GOT3 (cell line): ENCODE measurements at regions not wholly inside any gene's neighbourhood (a gene's known extent, or its start where the extent isn't known, plus 50 kb on each side); places are given as distances from the start of the nearest gene placed in this dataset.

ENCODE experiments used
- DNase-seq: peaks from one replicate; lab custom pipeline; 2025; ENCODE audit warnings: mixed read lengths; lab: John Stamatoyannopoulos, UW

GRCh38 chr7:156222611-156223010 lies 410.3 kb upstream of the SHH start:
- DNase-seq: no peak

- no peak for DNase-seq
Observed at GRCh38 chr7:156222151-156222550, 409.9 kb upstream of the SHH start.

GRCh38 chr7:156220701-156221100 lies 408.4 kb upstream of the SHH start:
- no peak for DNase-seq

- DNase-seq: no peak
Observed at GRCh38 chr7:156220078-156220605, 407.9 kb upstream of the SHH start.

- no peak for DNase-seq
Observed at GRCh38 chr7:156219307-156220077, 407.2 kb upstream of the SHH start.

- no peak for DNase-seq
Observed at GRCh38 chr7:156218544-156219306, 406.5 kb upstream of the SHH start.

- DNase-seq: no peak
Observed at GRCh38 chr7:156217803-156218202, 405.5 kb upstream of the SHH start.

GRCh38 chr7:156209087-156209486 lies 396.8 kb upstream of the SHH start:
- DNase-seq: no peak

GRCh38 chr7:156207306-156207705 lies 395.0 kb upstream of the SHH start:
- DNase-seq: no peak

- no peak for DNase-seq
Observed at GRCh38 chr7:156206174-156206573, 393.9 kb upstream of the SHH start.

- DNase-seq: no peak
Observed at GRCh38 chr7:156204820-156205219, 392.6 kb upstream of the SHH start.

GRCh38 chr7:156203923-156204322 lies 391.7 kb upstream of the SHH start:
- no peak for DNase-seq

GRCh38 chr7:156198277-156198676 lies 386.0 kb upstream of the SHH start:
- DNase-seq: no peak

- no peak for DNase-seq
Observed at GRCh38 chr7:156196649-156197048, 384.4 kb upstream of the SHH start.

GRCh38 chr7:156195276-156195675 lies 383.0 kb upstream of the SHH start:
- no peak for DNase-seq

- DNase-seq: no peak
Observed at GRCh38 chr7:156194813-156195212, 382.6 kb upstream of the SHH start.

GRCh38 chr7:156192921-156193320 lies 380.7 kb upstream of the SHH start:
- DNase-seq: no peak

- no peak for DNase-seq
Observed at GRCh38 chr7:156191090-156191489, 378.8 kb upstream of the SHH start.

- no peak for DNase-seq
Observed at GRCh38 chr7:156185076-156185475, 372.8 kb upstream of the SHH start.

GRCh38 chr7:156184164-156184563 lies 371.9 kb upstream of the SHH start:
- no peak for DNase-seq

- DNase-seq: no peak
Observed at GRCh38 chr7:156180451-156181229, 368.4 kb upstream of the SHH start.

GRCh38 chr7:156179872-156180390 lies 367.7 kb upstream of the SHH start:
- no peak for DNase-seq
